Naive thymus-derived CD4-positive, alpha-beta T cell (primary cell): ENCODE measurements at regions not wholly inside any gene's neighbourhood (a gene's known extent, or its start where the extent isn't known, plus 50 kb on each side); places are given as distances from the start of the nearest gene placed in this dataset.

Experiments
- ATAC-seq: fragments of 150-1000 bp; cut with Tn5 transposase; 2 replicates; pipeline ENCODE4 v1.10.0; 2021; ENCODE audit warnings: mild to moderate bottlenecking, moderate library complexity
- CTCF ChIA-PET: fragments of 350-600 bp; sonication (Branson Sonifier 250); formaldehyde crosslinking; loops from one replicate; lab custom pipeline; 2021; ENCODE audit warnings: antibody characterized with exemption; lab: Charles Lee
- POLR2A ChIA-PET: fragments of 350-600 bp; sonication (Branson Sonifier 250); formaldehyde crosslinking; loops from one replicate; lab custom pipeline; 2021; ENCODE audit warnings: antibody characterized with exemption, inconsistent platforms; lab: Charles Lee
- DNase-seq, 9 donors: peaks; one replicate each; pipeline versions ENCODE4 v3.0.0 to v3.0.0-alpha.2; 2020 to 2022; ENCODE audit warnings: mixed read lengths in 1 of 9
- H3K27ac ChIP-seq: one replicate; pipeline ENCODE4 v1.7.0; 2013; ENCODE audit warnings: mild to moderate bottlenecking, low read depth, low read length, moderate library complexity
- H3K27me3 ChIP-seq, 2 donors: one replicate each; pipeline ENCODE4 v1.7.0; 2013; ENCODE audit warnings: low read length in 2 of 2, mild to moderate bottlenecking in 2 of 2, moderate library complexity in 2 of 2; ENCODE audit not compliant: control insufficient read depth in 2 of 2, insufficient read depth in 2 of 2
- H3K36me3 ChIP-seq, 3 experiments: 1 replicate in 2 of 3; 2 replicates in 1 of 3; pipeline ENCODE4 v1.7.0; 2013; ENCODE audit warnings: low read length in 3 of 3, mild to moderate bottlenecking in 3 of 3, moderate library complexity in 1 of 3; ENCODE audit not compliant: insufficient read depth in 3 of 3, control insufficient read depth in 2 of 3
- H3K4me1 ChIP-seq, 2 donors: one replicate each; pipeline ENCODE4 v1.7.0; 2013; ENCODE audit warnings: low read length in 2 of 2, mild to moderate bottlenecking in 2 of 2, moderate library complexity in 1 of 2; ENCODE audit not compliant: control insufficient read depth in 2 of 2, insufficient read depth in 2 of 2
- H3K4me3 ChIP-seq: 2 replicates; pipeline ENCODE4 v1.7.0; 2013; ENCODE audit warnings: mild to moderate bottlenecking, low read length
- H3K9me3 ChIP-seq, 3 experiments: 1 replicate in 2 of 3; 2 replicates in 1 of 3; pipeline ENCODE4 v1.7.0; 2013; ENCODE audit warnings: low read length in 3 of 3; ENCODE audit not compliant: control insufficient read depth in 2 of 3
- H3K27ac Mint-ChIP-seq, 9 donors: one replicate each; pipeline ENCODE4 v1.8.0; 2020 to 2022; ENCODE audit warnings: mixed read lengths in 9 of 9, mild to moderate bottlenecking in 8 of 9, moderate library complexity in 5 of 9, inconsistent platforms in 2 of 9
- H3K27me3 Mint-ChIP-seq, 5 donors: one replicate each; pipeline ENCODE4 v1.8.0; 2021 to 2022; ENCODE audit warnings: mixed read lengths in 5 of 5, mild to moderate bottlenecking in 1 of 5
- H3K36me3 Mint-ChIP-seq, 5 donors: one replicate each; pipeline ENCODE4 v1.8.0; 2020 to 2022; ENCODE audit warnings: mixed read lengths in 5 of 5, mild to moderate bottlenecking in 3 of 5, inconsistent platforms in 1 of 5
- H3K4me1 Mint-ChIP-seq, 7 donors: one replicate each; pipeline ENCODE4 v1.8.0; 2020 to 2022; ENCODE audit warnings: mixed read lengths in 7 of 7, mild to moderate bottlenecking in 3 of 7, inconsistent platforms in 1 of 7
- H3K4me3 Mint-ChIP-seq, 10 donors: one replicate each; pipeline ENCODE4 v1.8.0; 2020 to 2022; ENCODE audit warnings: mild to moderate bottlenecking in 10 of 10, mixed read lengths in 10 of 10, moderate library complexity in 6 of 10, inconsistent platforms in 2 of 10
- H3K9me3 Mint-ChIP-seq, 11 donors: one replicate each; pipeline ENCODE4 v1.8.0; 2020 to 2022; ENCODE audit warnings: mixed read lengths in 11 of 11, mild to moderate bottlenecking in 4 of 11, inconsistent platforms in 1 of 11, moderate library complexity in 1 of 11
- intact Hi-C, 2 donors: fragments of 100-400 bp; cut with micrococcal nuclease; formaldehyde crosslinking; loops; one replicate each; pipeline ENCODE4 v1.15.1; 2023

GRCh38 chr2:15718944-15719323 is 127.3 kb downstream of the DDX1 start:
- Histone ChIP-seq H3K27me3 (no peaks in the 10 kb centered on the region), H3K36me3 (no peaks in the 10 kb centered on the region), H3K4me3 (no peak overlapping the region), H3K27ac (no peak overlapping the region), H3K9me3 (no peaks in the 10 kb centered on the region), H3K4me1 (no peaks in the 10 kb centered on the region)
- H3K27ac Mint-ChIP-seq: no peak overlapping the region
- ChIA-PET CTCF (no interaction called here), POLR2A (no interaction called here)
- DNase-seq: no peak
- ATAC-seq: no peak
- peaks cover 0 to 7% (median 0%) of the 10 kb centered on the region in 5 donors for H3K27me3 Mint-ChIP-seq
- H3K9me3 Mint-ChIP-seq: no peaks in the 10 kb centered on the region
- H3K4me1 Mint-ChIP-seq: no peaks in the 10 kb centered on the region
- no peak overlapping the region for H3K4me3 Mint-ChIP-seq
- intact Hi-C loops: no loop called here
- H3K36me3 Mint-ChIP-seq: no peaks in the 10 kb centered on the region

GRCh38 chr2:15719566-15720313 is 128.1 kb downstream of the DDX1 start:
- H3K9me3 ChIP-seq: no peaks in the 10 kb centered on the region
- no peaks in the 10 kb centered on the region for H3K27me3 ChIP-seq
- H3K36me3 ChIP-seq: no peaks in the 10 kb centered on the region
- no peaks in the 10 kb centered on the region for H3K36me3 Mint-ChIP-seq
- no peak overlapping the region for H3K27ac Mint-ChIP-seq
- no peak overlapping the region for H3K27ac ChIP-seq
- no peaks in the 10 kb centered on the region for H3K4me1 ChIP-seq
- no peaks in the 10 kb centered on the region for H3K9me3 Mint-ChIP-seq
- no peak overlapping the region for H3K4me3 Mint-ChIP-seq
- CTCF ChIA-PET: no interaction called here
- no peak for DNase-seq
- POLR2A ChIA-PET: no interaction called here
- ATAC-seq: no peak
- H3K27me3 Mint-ChIP-seq: peaks cover 0 to 7% (median 0%) of the 10 kb centered on the region in 5 donors
- H3K4me3 ChIP-seq: no peak overlapping the region
- intact Hi-C loops: no loop called here
- H3K4me1 Mint-ChIP-seq: no peaks in the 10 kb centered on the region

- Histone ChIP-seq H3K4me1 (no peaks in the 10 kb centered on the region), H3K4me3 (no peak overlapping the region), H3K27ac (no peak overlapping the region), H3K27me3 (no peaks in the 10 kb centered on the region), H3K36me3 (no peaks in the 10 kb centered on the region), H3K9me3 (no peaks in the 10 kb centered on the region)
- ATAC-seq (no peak), DNase-seq (no peak)
- ChIA-PET POLR2A (no interaction called here), CTCF (no interaction called here)
- Mint-ChIP-seq H3K36me3 (no peaks in the 10 kb centered on the region), H3K4me1 (no peaks in the 10 kb centered on the region), H3K4me3 (no peak overlapping the region), H3K27me3 (peaks cover 0 to 12% (median 0%) of the 10 kb centered on the region in 5 donors), H3K9me3 (no peaks in the 10 kb centered on the region), H3K27ac (no peak overlapping the region)
- intact Hi-C loops: no loop called here
Measured at GRCh38 chr2:15720561-15721307, 129.1 kb downstream of the DDX1 start.

GRCh38 chr2:15721411-15722067 is 129.9 kb downstream of the DDX1 start:
- no peak for DNase-seq
- H3K27ac Mint-ChIP-seq: no peak overlapping the region
- no peak overlapping the region for H3K4me3 Mint-ChIP-seq
- H3K27me3 ChIP-seq: no peaks in the 10 kb centered on the region
- intact Hi-C loops: no loop called here
- POLR2A ChIA-PET: no interaction called here
- no peaks in the 10 kb centered on the region for H3K4me1 Mint-ChIP-seq
- H3K4me1 ChIP-seq: no peaks in the 10 kb centered on the region
- no peaks in the 10 kb centered on the region for H3K36me3 Mint-ChIP-seq
- H3K4me3 ChIP-seq: no peak overlapping the region
- ATAC-seq: no peak
- no peak overlapping the region for H3K27ac ChIP-seq
- CTCF ChIA-PET: no interaction called here
- peaks cover 0 to 19% (median 3%) of the 10 kb centered on the region in 5 donors for H3K27me3 Mint-ChIP-seq
- H3K36me3 ChIP-seq: no peaks in the 10 kb centered on the region
- no peaks in the 10 kb centered on the region for H3K9me3 ChIP-seq
- H3K9me3 Mint-ChIP-seq: no peaks in the 10 kb centered on the region

GRCh38 chr2:15722980-15723379 is 131.3 kb downstream of the DDX1 start:
- Histone ChIP-seq H3K4me3 (no peak overlapping the region), H3K27ac (no peak overlapping the region), H3K9me3 (no peaks in the 10 kb centered on the region), H3K27me3 (no peaks in the 10 kb centered on the region), H3K36me3 (no peaks in the 10 kb centered on the region), H3K4me1 (no peaks in the 10 kb centered on the region)
- DNase-seq (no peak), ATAC-seq (no peak)
- H3K4me1 Mint-ChIP-seq: no peaks in the 10 kb centered on the region
- ChIA-PET POLR2A (no interaction called here), CTCF (no interaction called here)
- H3K4me3 Mint-ChIP-seq: no peak overlapping the region
- no peaks in the 10 kb centered on the region for H3K9me3 Mint-ChIP-seq
- intact Hi-C loops: no loop called here
- no peak overlapping the region for H3K27ac Mint-ChIP-seq
- H3K36me3 Mint-ChIP-seq: no peaks in the 10 kb centered on the region
- peaks cover 0 to 25% (median 3%) of the 10 kb centered on the region in 5 donors for H3K27me3 Mint-ChIP-seq

GRCh38 chr2:15724235-15724634 is 132.6 kb downstream of the DDX1 start:
- no peak overlapping the region for H3K4me3 ChIP-seq
- H3K36me3 ChIP-seq: no peaks in the 10 kb centered on the region
- DNase-seq: no peak
- H3K9me3 ChIP-seq: no peaks in the 10 kb centered on the region
- CTCF ChIA-PET: no interaction called here
- no peak overlapping the region for H3K27ac ChIP-seq
- H3K27me3 Mint-ChIP-seq: peaks cover 0 to 32% (median 5%) of the 10 kb centered on the region in 5 donors
- no peak for ATAC-seq
- no peaks in the 10 kb centered on the region for H3K27me3 ChIP-seq
- peaks cover 0 to 1% (median 0%) of the 10 kb centered on the region in 11 donors for H3K9me3 Mint-ChIP-seq
- no peak overlapping the region for H3K4me3 Mint-ChIP-seq
- H3K27ac Mint-ChIP-seq: no peak overlapping the region
- POLR2A ChIA-PET: no interaction called here
- no peaks in the 10 kb centered on the region for H3K36me3 Mint-ChIP-seq
- intact Hi-C loops: no loop called here
- no peaks in the 10 kb centered on the region for H3K4me1 Mint-ChIP-seq
- no peaks in the 10 kb centered on the region for H3K4me1 ChIP-seq
